ENCODE measurements at regions not wholly inside any gene's neighbourhood (a gene's known extent, or its start where the extent isn't known, plus 50 kb on each side); places are given as distances from the start of the nearest gene placed in this dataset.
"Not testable (repeated sequence)": the region's sequence is repeated elsewhere in the genome, so short reads cannot be mapped to it uniquely, and the experiment has no call there.

GRCh38 chr16:59339871-59340270 lies 605.8 kb upstream of the GOT2 start:
- no peak for TF ChIP-seq CTCF (IDR thresholded peaks at IDR 0.05; ENCODE audit: insufficient read depth, low read length, poor library complexity, severe bottlenecking)
- no peak overlapping the region for H3K4me3 ChIP-seq (replicated peaks; ENCODE audit: low read depth, low read length)
- H3K36me3 ChIP-seq (ENCODE audit: control insufficient read depth, insufficient read depth, low read length), result no peaks in the 10 kb centered on the region
- no peak for DNase-seq (ENCODE audit: extremely low read depth, insufficient read length)
- no peaks in the 10 kb centered on the region for H3K27me3 ChIP-seq (replicated peaks; ENCODE audit: control insufficient read depth, insufficient read depth, low read length)

GRCh38 chr16:59336136-59336695 lies 602.1 kb upstream of the GOT2 start:
- H3K36me3 ChIP-seq (ENCODE audit: control insufficient read depth, insufficient read depth, low read length), result no peaks in the 10 kb centered on the region
- no peak for DNase-seq (ENCODE audit: extremely low read depth, insufficient read length)
- no peaks in the 10 kb centered on the region for H3K27me3 ChIP-seq (replicated peaks; ENCODE audit: control insufficient read depth, insufficient read depth, low read length)
- TF ChIP-seq CTCF (IDR thresholded peaks at IDR 0.05; ENCODE audit: insufficient read depth, low read length, poor library complexity, severe bottlenecking), result no peak
- no peak overlapping the region for H3K4me3 ChIP-seq (replicated peaks; ENCODE audit: low read depth, low read length)

GRCh38 chr16:59331708-59332107 lies 597.6 kb upstream of the GOT2 start:
- H3K27me3 ChIP-seq (replicated peaks; ENCODE audit: control insufficient read depth, insufficient read depth, low read length); H3K4me3 ChIP-seq (replicated peaks; ENCODE audit: low read depth, low read length); H3K36me3 ChIP-seq (ENCODE audit: control insufficient read depth, insufficient read depth, low read length); DNase-seq (ENCODE audit: extremely low read depth, insufficient read length): not testable (repeated sequence)

GRCh38 chr16:59330019-59330670 lies 596.0 kb upstream of the GOT2 start:
- DNase-seq (ENCODE audit: extremely low read depth, insufficient read length), result no peak
- no peak for TF ChIP-seq CTCF (IDR thresholded peaks at IDR 0.05; ENCODE audit: insufficient read depth, low read length, poor library complexity, severe bottlenecking)
- Histone ChIP-seq H3K4me3 (replicated peaks; ENCODE audit: low read depth, low read length) (no peak overlapping the region), H3K27me3 (replicated peaks; ENCODE audit: control insufficient read depth, insufficient read depth, low read length) (no peaks in the 10 kb centered on the region), H3K36me3 (ENCODE audit: control insufficient read depth, insufficient read depth, low read length) (no peaks in the 10 kb centered on the region)

GRCh38 chr16:59328961-59329360 lies 594.8 kb upstream of the GOT2 start:
- Histone ChIP-seq H3K27me3 (replicated peaks; ENCODE audit: control insufficient read depth, insufficient read depth, low read length) (no peaks in the 10 kb centered on the region), H3K4me3 (replicated peaks; ENCODE audit: low read depth, low read length) (no peak overlapping the region), H3K36me3 (ENCODE audit: control insufficient read depth, insufficient read depth, low read length) (no peaks in the 10 kb centered on the region)
- no peak for DNase-seq (ENCODE audit: extremely low read depth, insufficient read length)
- no peak for TF ChIP-seq CTCF (IDR thresholded peaks at IDR 0.05; ENCODE audit: insufficient read depth, low read length, poor library complexity, severe bottlenecking)

- DNase-seq (ENCODE audit: extremely low read depth, insufficient read length), result no peak
- TF ChIP-seq CTCF (IDR thresholded peaks at IDR 0.05; ENCODE audit: insufficient read depth, low read length, poor library complexity, severe bottlenecking), result no peak
- no peak overlapping the region for H3K4me3 ChIP-seq (replicated peaks; ENCODE audit: low read depth, low read length)
- no peaks in the 10 kb centered on the region for H3K36me3 ChIP-seq (ENCODE audit: control insufficient read depth, insufficient read depth, low read length)
- no peaks in the 10 kb centered on the region for H3K27me3 ChIP-seq (replicated peaks; ENCODE audit: control insufficient read depth, insufficient read depth, low read length)
Measured at GRCh38 chr16:59327894-59328293, 593.8 kb upstream of the GOT2 start.

All from GM06990 (cell line).